Psoas muscle (tissue), 7 donors: ENCODE measurements at regions not wholly inside any gene's neighbourhood (a gene's known extent, or its start where the extent isn't known, plus 50 kb on each side); places are given as distances from the start of the nearest gene placed in this dataset.

Experiments
- ATAC-seq, 4 donors: fragments of 200-7000 bp; cut with Tn5 transposase; one replicate each; pipeline ENCODE4 v1.9.1; 2020; ENCODE audit warnings: moderate library complexity in 3 of 4, mild to moderate bottlenecking in 2 of 4
- DNase-seq, 2 donors: peaks; one replicate each; pipeline ENCODE4 v3.0.0-alpha.2; 2020
- H3K27ac ChIP-seq: fragments of 200-600 bp; one replicate; pipeline ENCODE4 v1.8.0; 2022
- H3K27me3 ChIP-seq, 3 donors: fragments of 200-600 bp in 1 of 3; one replicate each; pipeline versions ENCODE4 v1.6.1 to v1.8.0; 2013 to 2022; ENCODE audit warnings: low read length in 2 of 3, mild to moderate bottlenecking in 2 of 3, moderate library complexity in 1 of 3; ENCODE audit not compliant: insufficient read depth in 3 of 3
- H3K36me3 ChIP-seq, 2 donors: fragments of 200-600 bp in 1 of 2; one replicate each; pipeline versions ENCODE4 v1.6.1 to v1.8.0; 2013 to 2022; ENCODE audit warnings: low read depth in 1 of 2, mild to moderate bottlenecking in 1 of 2, moderate library complexity in 1 of 2; ENCODE audit not compliant: insufficient read depth in 1 of 2
- H3K4me1 ChIP-seq: fragments of 200-600 bp; one replicate; pipeline ENCODE4 v1.8.0; 2022
- H3K4me3 ChIP-seq: fragments of 200-600 bp; one replicate; pipeline ENCODE4 v1.8.0; 2022; ENCODE audit warnings: mild to moderate bottlenecking
- H3K9me3 ChIP-seq: fragments of 200-600 bp; one replicate; pipeline ENCODE4 v1.8.0; 2022
- WGBS, 3 donors: extraction: QIAGEN DNeasy Blood & Tissue Kit; methylation state at CpG; one replicate each; pipeline versions ENCODE4 v1.1.6 to v1.1.7; 2013; 5-methylcytosine and 5-hydroxymethylcytosine counted together
- intact Hi-C, 2 donors: fragments of 100-400 bp; cut with DNase I; formaldehyde crosslinking; loops; one replicate each; pipeline versions ENCODE4 v1.11.0 to v1.14.2; 2022
- TF ChIP-seq, protein P1 (sequence below): fragments of 200-600 bp; IDR thresholded peaks from one replicate; pipeline ENCODE4 v1.8.0; 2022; ENCODE audit warnings: antibody characterized with exemption
- donor health status: healthy with polysubstance abuse.
- donor health status: DM: no; HTN: no; CAD: no; lungs with moderate emphysema.
- donor health status: Bipolar disorder and iron deficiency.
- donor health status: healthy.
- donor health status: DM: yes; HTN: yes; CAD: no.
- donor health status: DM: no; HTN: no; CAD: no.
- donor health status: DM: yes; HTN: yes; CAD: no.

DNA sequence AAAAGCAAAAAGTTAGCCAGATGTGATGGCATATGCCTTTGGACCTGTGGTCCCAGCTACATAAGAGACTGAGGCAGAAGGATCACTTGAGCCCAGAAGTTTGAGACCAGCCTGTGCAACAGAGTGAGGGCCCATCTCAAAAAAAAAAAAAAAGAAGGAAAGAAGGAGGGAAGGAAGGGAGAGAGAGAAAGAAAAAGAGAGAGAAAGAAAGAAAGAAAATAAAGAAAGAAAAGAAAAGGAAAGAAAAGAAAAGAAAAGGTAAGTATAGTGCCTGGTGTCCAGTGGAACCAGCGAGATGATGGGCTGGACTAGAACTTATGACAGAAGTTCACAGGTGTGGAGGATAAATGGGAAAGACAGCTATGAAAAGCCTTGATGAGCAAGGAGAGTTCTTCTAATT, 100.9 kb downstream of the QRSL1 start:
- intact Hi-C loops = no loop called here
- TF ChIP-seq, protein P1, sequence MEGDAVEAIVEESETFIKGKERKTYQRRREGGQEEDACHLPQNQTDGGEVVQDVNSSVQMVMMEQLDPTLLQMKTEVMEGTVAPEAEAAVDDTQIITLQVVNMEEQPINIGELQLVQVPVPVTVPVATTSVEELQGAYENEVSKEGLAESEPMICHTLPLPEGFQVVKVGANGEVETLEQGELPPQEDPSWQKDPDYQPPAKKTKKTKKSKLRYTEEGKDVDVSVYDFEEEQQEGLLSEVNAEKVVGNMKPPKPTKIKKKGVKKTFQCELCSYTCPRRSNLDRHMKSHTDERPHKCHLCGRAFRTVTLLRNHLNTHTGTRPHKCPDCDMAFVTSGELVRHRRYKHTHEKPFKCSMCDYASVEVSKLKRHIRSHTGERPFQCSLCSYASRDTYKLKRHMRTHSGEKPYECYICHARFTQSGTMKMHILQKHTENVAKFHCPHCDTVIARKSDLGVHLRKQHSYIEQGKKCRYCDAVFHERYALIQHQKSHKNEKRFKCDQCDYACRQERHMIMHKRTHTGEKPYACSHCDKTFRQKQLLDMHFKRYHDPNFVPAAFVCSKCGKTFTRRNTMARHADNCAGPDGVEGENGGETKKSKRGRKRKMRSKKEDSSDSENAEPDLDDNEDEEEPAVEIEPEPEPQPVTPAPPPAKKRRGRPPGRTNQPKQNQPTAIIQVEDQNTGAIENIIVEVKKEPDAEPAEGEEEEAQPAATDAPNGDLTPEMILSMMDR = no peak
- no peak overlapping the region for H3K4me3 ChIP-seq
- H3K9me3 ChIP-seq = no peaks in the 10 kb centered on the region
- DNase-seq (no peak), ATAC-seq (no peak)
- H3K27ac ChIP-seq = no peak overlapping the region
- H3K36me3 ChIP-seq = no peaks in the 10 kb centered on the region
- 66 to 76% (median 69%) methylated on average over 1 of the region's 1 CpG for WGBS, 3 donors
- peaks cover 3% of the 10 kb centered on the region for H3K4me1 ChIP-seq
- no peaks in the 10 kb centered on the region for H3K27me3 ChIP-seq

DNA sequence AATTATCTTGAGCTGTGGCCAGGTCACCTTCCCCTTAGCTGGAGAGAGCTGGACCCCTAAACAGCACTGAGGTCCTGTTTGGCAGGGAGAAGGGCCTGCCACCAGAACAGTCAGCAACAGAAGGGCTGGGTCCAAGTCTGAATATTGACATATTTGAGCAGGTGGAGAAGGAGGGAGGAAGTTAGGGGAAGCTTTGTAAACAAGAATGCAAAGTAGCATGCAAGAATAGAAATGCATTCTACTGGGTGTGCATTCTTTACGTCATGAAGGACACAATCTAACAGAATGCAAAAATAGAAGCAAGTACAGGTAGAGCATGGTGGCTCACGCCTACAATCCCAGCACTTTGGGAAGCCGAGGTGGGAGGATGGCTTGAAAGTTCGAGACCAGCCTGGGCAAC, 100.5 kb downstream of the QRSL1 start:
- peaks cover 4% of the 10 kb centered on the region for H3K4me1 ChIP-seq
- no peak overlapping the region for H3K4me3 ChIP-seq
- no peak overlapping the region for H3K27ac ChIP-seq
- no peaks in the 10 kb centered on the region for H3K36me3 ChIP-seq
- intact Hi-C loops = no loop called here
- WGBS, 3 donors = 62 to 70% (median 68%) methylated on average over 4 of the region's 4 CpGs
- H3K9me3 ChIP-seq = no peaks in the 10 kb centered on the region
- DNase-seq = no peak
- TF ChIP-seq, protein P1 = no peak
- H3K27me3 ChIP-seq = no peaks in the 10 kb centered on the region
- no peak for ATAC-seq

DNA sequence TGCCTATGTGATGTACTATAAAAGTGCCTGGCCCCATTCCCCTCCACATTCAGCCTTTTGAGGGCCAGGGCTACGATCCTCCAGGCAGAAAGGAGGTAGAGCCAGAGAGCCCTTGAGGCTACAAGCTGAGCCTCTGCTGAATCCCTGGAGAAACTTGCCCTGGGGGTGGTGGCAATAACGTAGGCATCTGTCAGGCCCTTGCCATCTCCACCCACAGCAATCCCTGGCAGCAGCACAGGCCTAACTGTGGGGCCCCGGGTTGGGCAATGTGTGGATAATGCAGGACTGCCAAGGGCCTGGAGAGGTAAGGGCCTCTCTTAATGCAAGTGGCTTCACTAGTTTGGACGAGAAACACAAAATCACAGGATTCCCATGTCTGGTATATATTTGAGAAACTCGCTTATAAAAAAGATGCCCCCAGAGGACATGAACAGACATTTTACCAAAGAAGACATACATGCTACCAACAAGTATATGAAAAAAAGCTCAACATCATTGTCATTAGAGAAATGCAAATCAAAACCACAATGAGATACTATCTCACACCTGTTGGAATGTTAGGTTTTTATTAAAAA, 99.0 kb downstream of the QRSL1 start:
- H3K4me3 ChIP-seq = no peak overlapping the region
- WGBS, 3 donors = 61 to 78% (median 71%) methylated on average over 5 of the region's 5 CpGs
- no peaks in the 10 kb centered on the region for H3K27me3 ChIP-seq

DNA sequence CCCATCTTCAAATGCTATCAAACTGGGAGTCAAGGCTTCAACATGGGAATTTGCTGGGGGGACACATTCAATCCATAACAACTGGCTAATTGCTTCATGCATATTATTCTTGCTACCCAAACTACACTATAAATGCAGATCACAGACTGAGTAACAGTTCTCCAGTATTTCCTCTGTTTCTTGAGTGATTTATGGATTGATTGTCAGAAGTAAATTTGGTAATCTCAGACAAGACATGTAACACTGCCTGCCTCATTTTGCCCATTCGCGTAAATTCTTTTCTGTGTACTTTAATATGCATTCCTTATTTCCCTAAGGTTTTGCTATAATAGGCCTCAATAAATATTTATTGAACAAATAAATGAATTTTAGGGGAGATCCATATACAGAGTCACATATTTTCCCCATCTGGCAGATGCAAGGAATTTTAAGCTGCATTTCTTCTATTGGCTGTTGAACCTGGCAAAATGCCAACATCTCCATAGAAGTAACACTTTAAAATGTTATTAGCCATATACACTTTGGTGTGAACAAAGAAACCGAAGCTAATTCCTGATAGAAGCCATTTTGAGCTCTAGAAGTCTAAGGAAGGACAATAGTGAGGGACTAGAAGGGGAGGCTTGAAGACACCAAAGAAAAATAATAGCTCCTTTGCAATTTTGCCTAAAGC, 98.2 kb downstream of the QRSL1 start:
- TF ChIP-seq, protein P1 = no peak
- intact Hi-C loops = no loop called here
- ATAC-seq = no peak
- no peaks in the 10 kb centered on the region for H3K9me3 ChIP-seq
- H3K4me1 ChIP-seq = peaks cover 10% of the 10 kb centered on the region
- 83 to 84% (median 83%) methylated on average over 3 of the region's 3 CpGs for WGBS, 3 donors
- no peak overlapping the region for H3K27ac ChIP-seq
- no peaks in the 10 kb centered on the region for H3K27me3 ChIP-seq
- DNase-seq = no peak
- no peaks in the 10 kb centered on the region for H3K36me3 ChIP-seq
- no peak overlapping the region for H3K4me3 ChIP-seq

More for the DNA sequence above, 99.0 kb downstream of the QRSL1 start:
- intact Hi-C loops = no loop called here
- H3K27ac ChIP-seq = no peak overlapping the region
- DNase-seq (no peak), ATAC-seq (no peak)
- peaks cover 10% of the 10 kb centered on the region for H3K4me1 ChIP-seq
- TF ChIP-seq, protein P1 = no peak
- H3K9me3 ChIP-seq = no peaks in the 10 kb centered on the region
- no peaks in the 10 kb centered on the region for H3K36me3 ChIP-seq

DNA sequence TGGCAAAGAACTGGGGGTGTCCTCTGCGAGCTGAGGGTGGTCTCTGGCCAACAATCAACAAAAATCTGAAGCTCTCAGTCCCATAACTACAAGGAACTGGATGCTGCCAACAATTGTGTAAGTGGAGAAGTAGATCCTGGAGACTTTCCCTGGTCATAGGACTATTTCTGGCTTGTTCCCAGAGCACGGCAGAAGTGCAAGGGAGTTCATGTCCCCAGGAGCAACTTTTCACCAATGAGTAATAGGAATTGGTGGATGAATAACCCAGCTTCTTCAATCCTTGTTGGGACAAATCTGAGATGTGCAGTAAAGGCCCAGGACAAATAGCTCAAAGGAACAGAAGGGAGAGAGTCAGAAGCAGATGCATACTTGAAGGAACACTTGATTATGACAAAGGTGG, 95.5 kb downstream of the QRSL1 start:
- no peaks in the 10 kb centered on the region for H3K9me3 ChIP-seq
- no peak overlapping the region for H3K27ac ChIP-seq
- TF ChIP-seq, protein P1 = no peak
- ATAC-seq (peak in 3 of 4 donors; percentile 57 to 92 (median 89)), DNase-seq (no peak)
- H3K27me3 ChIP-seq = no peaks in the 10 kb centered on the region
- whole genome bisulfite sequencing, 3 donors = 13 to 34% (median 22%) methylated on average over 2 of the region's 2 CpGs
- H3K4me3 ChIP-seq = no peak overlapping the region
- no peaks in the 10 kb centered on the region for H3K36me3 ChIP-seq
- H3K4me1 ChIP-seq = peaks cover 7% of the 10 kb centered on the region
- intact Hi-C loops = no loop called here
